ENCODE measurements at regions not wholly inside any gene's neighbourhood (a gene's known extent, or its start where the extent isn't known, plus 50 kb on each side); places are given as distances from the start of the nearest gene placed in this dataset.

- Histone ChIP-seq H3K4me1 (no peaks in the 10 kb centered on the region), H3K4me3 (no peak overlapping the region), H3K27me3 (no peaks in the 10 kb centered on the region), H3K9me3 (no peaks in the 10 kb centered on the region), H3K36me3 (ENCODE audit: low read depth, missing control alignments) (no peaks in the 10 kb centered on the region), H3K27ac (no peak overlapping the region)
- no peak for TF ChIP-seq POLR2A (IDR thresholded peaks at IDR 0.05)
- no peak for TF ChIP-seq CTCF (IDR thresholded peaks at IDR 0.05)
- intact Hi-C loops (cut with DNase I; ENCODE audit: low total_unique reads) = no loop called here
- DNase-seq = no peak
- WGBS, 2 donors = 79 to 82% methylated on average over 6 of the region's 6 CpGs
Observed at GRCh38 chr10:59085711-59086502, 90.5 kb upstream of the PHYHIPL start.

GRCh38 chr10:59087486-59087885 is 89.0 kb upstream of the PHYHIPL start:
- no peak for DNase-seq
- Histone ChIP-seq H3K36me3 (ENCODE audit: low read depth, missing control alignments) (no peaks in the 10 kb centered on the region), H3K27me3 (no peaks in the 10 kb centered on the region), H3K4me1 (no peaks in the 10 kb centered on the region), H3K27ac (no peak overlapping the region), H3K9me3 (no peaks in the 10 kb centered on the region), H3K4me3 (no peak overlapping the region)
- TF ChIP-seq POLR2A (IDR thresholded peaks at IDR 0.05) (no peak), CTCF (IDR thresholded peaks at IDR 0.05) (no peak)
- intact Hi-C loops (cut with DNase I; ENCODE audit: low total_unique reads) = no loop called here

GRCh38 chr10:59088912-59089573 is 87.4 kb upstream of the PHYHIPL start:
- no peak for DNase-seq

GRCh38 chr10:59090817-59091622 is 85.4 kb upstream of the PHYHIPL start:
- Histone ChIP-seq H3K4me1 (no peaks in the 10 kb centered on the region), H3K9me3 (no peaks in the 10 kb centered on the region), H3K36me3 (ENCODE audit: low read depth, missing control alignments) (no peaks in the 10 kb centered on the region), H3K27ac (no peak overlapping the region), H3K4me3 (no peak overlapping the region), H3K27me3 (no peaks in the 10 kb centered on the region)
- DNase-seq = no peak
- no peak for TF ChIP-seq CTCF (IDR thresholded peaks at IDR 0.05)
- no peak for TF ChIP-seq POLR2A (IDR thresholded peaks at IDR 0.05)
- intact Hi-C loops (cut with DNase I; ENCODE audit: low total_unique reads) = no loop called here
- WGBS, 2 donors = 70 to 79% methylated on average over 3 of the region's 3 CpGs

More at GRCh38 chr10:59088912-59089573, 87.4 kb upstream of the PHYHIPL start:
- TF ChIP-seq CTCF (IDR thresholded peaks at IDR 0.05) = no peak
- TF ChIP-seq POLR2A (IDR thresholded peaks at IDR 0.05) = no peak
- intact Hi-C loops (cut with DNase I; ENCODE audit: low total_unique reads) = no loop called here
- H3K27ac ChIP-seq = no peak overlapping the region
- H3K4me1 ChIP-seq = no peaks in the 10 kb centered on the region
- no peak overlapping the region for H3K4me3 ChIP-seq
- H3K9me3 ChIP-seq = no peaks in the 10 kb centered on the region
- WGBS, 2 donors = 91 to 93% methylated on average over 11 of the region's 11 CpGs
- H3K27me3 ChIP-seq = no peaks in the 10 kb centered on the region
- H3K36me3 ChIP-seq (ENCODE audit: low read depth, missing control alignments) = no peaks in the 10 kb centered on the region

Data from testis (tissue), 2 donors.